ENCODE measurements at regions not wholly inside any gene's neighbourhood (a gene's known extent, or its start where the extent isn't known, plus 50 kb on each side); places are given as distances from the start of the nearest gene placed in this dataset.

GRCh38 chr1:67890857-67891256 is 57.6 kb upstream of the GNG12 start:
- DNase-seq (no peak), ATAC-seq (no peak)
- intact Hi-C loops (cut with DNase I): no loop called here
- Histone ChIP-seq H3K36me3 (ENCODE audit: insufficient read depth in 1 of 2, low read depth in 1 of 2) (no peaks in the 10 kb centered on the region), H3K9me3 (no peaks in the 10 kb centered on the region), H3K4me1 (no peaks in the 10 kb centered on the region), H3K27me3 (ENCODE audit: insufficient read depth in 3 of 3, low read length in 2 of 3) (no peaks in the 10 kb centered on the region), H3K27ac (no peak overlapping the region), H3K4me3 (no peak overlapping the region)
- 74 to 92% (median 87%) methylated on average over 1 of the region's 1 CpG for WGBS, 3 donors
- TF ChIP-seq CTCF (IDR thresholded peaks at IDR 0.05): no peak

GRCh38 chr1:67889953-67890567 is 56.8 kb upstream of the GNG12 start:
- Histone ChIP-seq H3K27me3 (ENCODE audit: insufficient read depth in 3 of 3, low read length in 2 of 3) (no peaks in the 10 kb centered on the region), H3K4me3 (no peak overlapping the region), H3K36me3 (ENCODE audit: insufficient read depth in 1 of 2, low read depth in 1 of 2) (no peaks in the 10 kb centered on the region), H3K27ac (no peak overlapping the region), H3K4me1 (no peaks in the 10 kb centered on the region), H3K9me3 (no peaks in the 10 kb centered on the region)
- ATAC-seq (peak in 1 of 4 donors; percentile 32), DNase-seq (no peak)
- intact Hi-C loops (cut with DNase I): no loop called here
- no peak for TF ChIP-seq CTCF (IDR thresholded peaks at IDR 0.05)

- intact Hi-C loops (cut with DNase I): no loop called here
- no peak for TF ChIP-seq CTCF (IDR thresholded peaks at IDR 0.05)
- Histone ChIP-seq H3K27me3 (ENCODE audit: insufficient read depth in 3 of 3, low read length in 2 of 3) (no peaks in the 10 kb centered on the region), H3K9me3 (no peaks in the 10 kb centered on the region), H3K36me3 (ENCODE audit: insufficient read depth in 1 of 2, low read depth in 1 of 2) (no peaks in the 10 kb centered on the region), H3K4me3 (no peak overlapping the region), H3K4me1 (no peaks in the 10 kb centered on the region), H3K27ac (no peak overlapping the region)
- DNase-seq (no peak), ATAC-seq (no peak)
- WGBS, 3 donors: 60 to 82% (median 73%) methylated on average over 1 of the region's 1 CpG
Measured at GRCh38 chr1:67889466-67889865, 56.2 kb upstream of the GNG12 start.

GRCh38 chr1:67888216-67889106 is 55.2 kb upstream of the GNG12 start:
- Histone ChIP-seq H3K27me3 (ENCODE audit: insufficient read depth in 3 of 3, low read length in 2 of 3) (no peaks in the 10 kb centered on the region), H3K27ac (no peak overlapping the region), H3K36me3 (ENCODE audit: insufficient read depth in 1 of 2, low read depth in 1 of 2) (no peaks in the 10 kb centered on the region), H3K4me1 (no peaks in the 10 kb centered on the region), H3K9me3 (no peaks in the 10 kb centered on the region), H3K4me3 (no peak overlapping the region)
- intact Hi-C loops (cut with DNase I): no loop called here
- WGBS, 3 donors: 65 to 74% (median 73%) methylated on average over 6 of the region's 6 CpGs
- no peak for ATAC-seq
- DNase-seq: no peak
- TF ChIP-seq CTCF (IDR thresholded peaks at IDR 0.05): no peak

Data from psoas muscle (tissue), 7 donors.